Breast epithelium (tissue), 4 donors: ENCODE measurements at regions not wholly inside any gene's neighbourhood (a gene's known extent, or its start where the extent isn't known, plus 50 kb on each side); places are given as distances from the start of the nearest gene placed in this dataset.
"Not testable (repeated sequence)": the region's sequence is repeated elsewhere in the genome, so short reads cannot be mapped to it uniquely, and the experiment has no call there.

Experiments
- DNase-seq, 2 donors: peaks; one replicate each; pipeline ENCODE4 v3.0.0-alpha.2; 2019; ENCODE audit warnings: low spot score in 2 of 2
- H3K27ac ChIP-seq, 2 donors: fragments of 200-600 bp; sonication (generic) in 1 of 2; one replicate each; pipeline ENCODE4 v1.5.1; 2016 to 2019; ENCODE audit warnings: mild to moderate bottlenecking in 1 of 2
- H3K27me3 ChIP-seq, 2 donors: fragments of 200-600 bp; sonication (generic) in 1 of 2; one replicate each; pipeline versions ENCODE4 v1.5.1 to v1.6.0; 2017 to 2019; ENCODE audit warnings: control low read depth in 1 of 2, mild to moderate bottlenecking in 1 of 2
- H3K36me3 ChIP-seq: fragments of 200-600 bp; one replicate; pipeline ENCODE4 v1.5.1; 2019
- H3K4me1 ChIP-seq, 2 donors: fragments of 200-600 bp; sonication (generic); one replicate each; pipeline ENCODE4 v1.5.1; 2016 to 2019; ENCODE audit warnings: control low read depth in 1 of 2
- H3K4me3 ChIP-seq, 3 donors: fragments of 200-600 bp; sonication (generic); 1 replicate in 2 of 3; 2 replicates in 1 of 3; pipeline ENCODE4 v1.5.1; 2016 to 2019; ENCODE audit warnings: mild to moderate bottlenecking in 3 of 3, moderate library complexity in 2 of 3
- H3K9me3 ChIP-seq, 2 donors: fragments of 200-600 bp; sonication (generic) in 1 of 2; one replicate each; pipeline ENCODE4 v1.5.1; 2016 to 2019; ENCODE audit warnings: control low read depth in 1 of 2
- CTCF ChIP-seq, 3 donors: fragments of 450-650 bp; IDR thresholded peaks; one replicate each; pipeline ENCODE4 v1.5.1; 2016 to 2017; ENCODE audit warnings: antibody characterized with exemption in 3 of 3, mild to moderate bottlenecking in 3 of 3, moderate library complexity in 3 of 3
- POLR2A ChIP-seq: fragments of 450-650 bp; IDR thresholded peaks from one replicate; pipeline ENCODE4 v1.6.1; 2016; ENCODE audit warnings: antibody characterized with exemption, mild to moderate bottlenecking, moderate library complexity
- POLR2AphosphoS5 ChIP-seq, 3 donors: sonication (generic); formaldehyde crosslinking; IDR thresholded peaks; one replicate each; pipeline ENCODE4 v1.6.1; 2017; ENCODE audit warnings: antibody characterized with exemption in 3 of 3
- intact Hi-C: fragments of 100-400 bp; cut with DNase I; formaldehyde crosslinking; loops from one replicate; pipeline ENCODE4 v1.15.1; 2023; ENCODE audit warnings: low total_unique reads

- intact Hi-C loops: loop anchor here (1.0 kb wide), 1 partner anchor 13 kb away; no protein-coding TSS in a partner anchor
- peaks cover 0 to 17% of the 10 kb centered on the region in 2 donors for H3K9me3 ChIP-seq
- DNase-seq: no peak
- H3K4me1 ChIP-seq: no peaks in the 10 kb centered on the region
- H3K27me3 ChIP-seq: no peaks in the 10 kb centered on the region
- no peaks in the 10 kb centered on the region for H3K36me3 ChIP-seq
- TF ChIP-seq CTCF (IDR thresholded peaks at IDR 0.05) (no peak), POLR2AphosphoS5 (IDR thresholded peaks at IDR 0.05) (no peak), POLR2A (no peak)
- no peak overlapping the region for H3K27ac ChIP-seq
- H3K4me3 ChIP-seq: no peak overlapping the region
Observed at GRCh38 chr7:63205136-63205535, 793.5 kb upstream of the ZNF722 start.

GRCh38 chr7:63233101-63233500 lies 765.5 kb upstream of the ZNF722 start:
- peaks cover 9 to 13% of the 10 kb centered on the region in 2 donors for H3K9me3 ChIP-seq
- H3K4me3 ChIP-seq, H3K4me1 ChIP-seq, H3K27me3 ChIP-seq, intact Hi-C loops, H3K27ac ChIP-seq, DNase-seq, H3K36me3 ChIP-seq: not testable (repeated sequence)

- H3K9me3 ChIP-seq: peaks cover 9% of the 10 kb centered on the region in 2 donors
- TF ChIP-seq CTCF (IDR thresholded peaks at IDR 0.05): no peak
- TF ChIP-seq POLR2AphosphoS5 (IDR thresholded peaks at IDR 0.05): no peak
- no peak for TF ChIP-seq POLR2A
- intact Hi-C loops: no loop called here
- no peaks in the 10 kb centered on the region for H3K27me3 ChIP-seq
- H3K27ac ChIP-seq: no peak overlapping the region
- H3K4me3 ChIP-seq: no peak overlapping the region
- H3K4me1 ChIP-seq: no peaks in the 10 kb centered on the region
- DNase-seq: no peak
- H3K36me3 ChIP-seq: no peaks in the 10 kb centered on the region
Observed at GRCh38 chr7:63233881-63234280, 764.8 kb upstream of the ZNF722 start.
